A673 (cell line): ENCODE measurements at regions not wholly inside any gene's neighbourhood (a gene's known extent, or its start where the extent isn't known, plus 50 kb on each side); places are given as distances from the start of the nearest gene placed in this dataset.

Experiments used
- BruUV-seq: library from RNA; stranded (reverse); fragments of 400-500 nt; replicated peaks from 2 replicates; lab custom pipeline; 2021; lab: Mats Ljungman, UMichigan
- CTCF ChIA-PET: fragments of 300-600 bp; sonication (Branson Sonifier 250); formaldehyde crosslinking; loops from one replicate; lab custom pipeline; 2022; ENCODE audit warnings: antibody characterized with exemption; lab: Charles Lee
- POLR2A ChIA-PET: fragments of 300-600 bp; sonication (Branson Sonifier 250); formaldehyde crosslinking; loops from one replicate; lab custom pipeline; 2022; ENCODE audit warnings: antibody characterized with exemption; ENCODE audit not compliant: low non-redundant PET; lab: Charles Lee
- DNase-seq: peaks from one replicate; pipeline ENCODE4 v3.0.0-alpha.2; 2015; ENCODE audit warnings: low spot score
- H3K27ac ChIP-seq: fragments of 200-600 bp; sonication (generic); 2 replicates; pipeline ENCODE4 v1.5.1; 2016; ENCODE audit warnings: mixed run types, low read depth, mild to moderate bottlenecking, mixed read lengths, antibody characterized with exemption, low read length; ENCODE audit not compliant: poor library complexity, severe bottlenecking
- H3K27me3 ChIP-seq: fragments of 200-600 bp; sonication (generic); replicated peaks from 2 replicates; pipeline ENCODE4 v1.6.1; 2017; ENCODE audit warnings: mixed run types, low read depth, mild to moderate bottlenecking, mixed read lengths, antibody characterized with exemption, low read length; ENCODE audit not compliant: insufficient read depth, poor library complexity
- H3K36me3 ChIP-seq: fragments of 200-600 bp; sonication (generic); 2 replicates; pipeline ENCODE4 v1.6.1; 2016; ENCODE audit warnings: mixed run types, mild to moderate bottlenecking, mixed read lengths, antibody characterized with exemption, low read length; ENCODE audit not compliant: insufficient read depth, poor library complexity, severe bottlenecking
- H3K4me1 ChIP-seq: fragments of 200-600 bp; sonication (generic); 2 replicates; pipeline ENCODE4 v1.6.1; 2017; ENCODE audit warnings: mixed run types, mild to moderate bottlenecking, mixed read lengths, antibody characterized with exemption, low read length; ENCODE audit not compliant: insufficient read depth, poor library complexity, severe bottlenecking
- H3K4me3 ChIP-seq: fragments of 200-600 bp; sonication (generic); 2 replicates; pipeline ENCODE4 v1.5.1; 2016; ENCODE audit warnings: low read depth, mixed run types, mild to moderate bottlenecking, mixed read lengths, low read length; ENCODE audit not compliant: poor library complexity, severe bottlenecking
- H3K9me3 ChIP-seq: fragments of 200-600 bp; sonication (generic); 2 replicates; pipeline ENCODE4 v1.6.1; 2016; ENCODE audit warnings: mixed run types, low read depth, mild to moderate bottlenecking, mixed read lengths, antibody characterized with exemption, low read length; ENCODE audit not compliant: poor library complexity, severe bottlenecking
- EZH2 ChIP-seq: fragments of 200-600 bp; sonication (generic); IDR thresholded peaks from 2 replicates; pipeline ENCODE4 v1.6.1; 2017; ENCODE audit warnings: borderline replicate concordance, low read depth, mild to moderate bottlenecking, mixed read lengths, antibody characterized with exemption, low read length; ENCODE audit not compliant: poor library complexity, severe bottlenecking
- intact Hi-C: fragments of 100-400 bp; cut with micrococcal nuclease; formaldehyde crosslinking; loops from one replicate; pipeline ENCODE4 v1.10.0; 2022; ENCODE audit not compliant: unreplicated experiment
- TF ChIP-seq, protein P1 (sequence below): fragments of 300-800, 200-600 bp; sonication (generic); conservative IDR thresholded peaks from 2 replicates; pipeline ENCODE4 v1.5.1; 2017; ENCODE audit warnings: low read depth, mild to moderate bottlenecking, antibody characterized with exemption, low read length, moderate library complexity, mixed read lengths

DNA sequence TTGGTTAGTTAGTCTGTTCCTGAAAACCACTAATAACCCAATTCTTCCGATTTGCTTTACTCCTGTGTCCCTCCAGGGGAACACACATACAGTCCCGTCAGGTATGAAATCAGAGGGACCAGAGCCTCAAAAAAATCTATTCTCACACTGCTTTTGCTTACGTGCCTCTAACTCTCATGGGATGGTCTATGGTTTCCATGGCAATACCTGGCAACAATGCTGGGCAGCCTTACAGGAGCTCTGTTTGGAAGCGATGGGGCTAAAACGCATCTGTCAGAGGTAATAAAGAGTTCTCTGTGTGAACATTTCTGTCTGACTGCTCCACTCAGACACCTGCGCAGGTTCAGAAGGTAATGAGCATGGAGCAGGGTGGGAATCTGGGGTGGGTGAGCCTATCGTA, 376.2 kb downstream of the GXYLT1 start:
- TF ChIP-seq EZH2: no peak
- TF ChIP-seq, protein P1, sequence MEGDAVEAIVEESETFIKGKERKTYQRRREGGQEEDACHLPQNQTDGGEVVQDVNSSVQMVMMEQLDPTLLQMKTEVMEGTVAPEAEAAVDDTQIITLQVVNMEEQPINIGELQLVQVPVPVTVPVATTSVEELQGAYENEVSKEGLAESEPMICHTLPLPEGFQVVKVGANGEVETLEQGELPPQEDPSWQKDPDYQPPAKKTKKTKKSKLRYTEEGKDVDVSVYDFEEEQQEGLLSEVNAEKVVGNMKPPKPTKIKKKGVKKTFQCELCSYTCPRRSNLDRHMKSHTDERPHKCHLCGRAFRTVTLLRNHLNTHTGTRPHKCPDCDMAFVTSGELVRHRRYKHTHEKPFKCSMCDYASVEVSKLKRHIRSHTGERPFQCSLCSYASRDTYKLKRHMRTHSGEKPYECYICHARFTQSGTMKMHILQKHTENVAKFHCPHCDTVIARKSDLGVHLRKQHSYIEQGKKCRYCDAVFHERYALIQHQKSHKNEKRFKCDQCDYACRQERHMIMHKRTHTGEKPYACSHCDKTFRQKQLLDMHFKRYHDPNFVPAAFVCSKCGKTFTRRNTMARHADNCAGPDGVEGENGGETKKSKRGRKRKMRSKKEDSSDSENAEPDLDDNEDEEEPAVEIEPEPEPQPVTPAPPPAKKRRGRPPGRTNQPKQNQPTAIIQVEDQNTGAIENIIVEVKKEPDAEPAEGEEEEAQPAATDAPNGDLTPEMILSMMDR: no peak
- intact Hi-C loops: no loop called here
- H3K4me3 ChIP-seq: no peak overlapping the region
- POLR2A ChIA-PET: no interaction called here
- H3K27ac ChIP-seq: no peak overlapping the region
- no peak for DNase-seq
- no peaks in the 10 kb centered on the region for H3K9me3 ChIP-seq
- H3K27me3 ChIP-seq: no peaks in the 10 kb centered on the region
- no peaks in the 10 kb centered on the region for H3K4me1 ChIP-seq
- no peaks in the 10 kb centered on the region for H3K36me3 ChIP-seq
- CTCF ChIA-PET: no interaction called here
- BruUV-seq: no TSS peak

DNA sequence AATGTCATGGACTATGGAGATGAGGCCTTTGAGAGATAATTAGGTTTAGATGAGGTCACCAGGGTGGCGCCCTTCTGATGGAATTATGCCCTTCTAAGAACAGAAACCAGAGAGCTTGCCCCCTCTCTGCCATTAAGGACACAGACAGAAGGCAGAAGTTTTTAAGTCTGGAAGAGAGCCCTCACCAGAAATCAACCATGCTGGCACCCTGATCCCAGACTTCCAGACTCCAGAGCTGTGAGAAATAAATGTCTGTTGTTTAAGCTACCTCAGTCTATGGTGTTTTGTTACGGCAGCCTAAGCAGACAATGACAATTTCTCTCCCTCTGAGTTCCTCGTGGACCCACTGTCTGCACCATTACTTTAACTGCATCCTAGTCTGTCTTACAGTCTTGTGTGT, 382.0 kb downstream of the GXYLT1 start:
- no peak for DNase-seq
- Histone ChIP-seq H3K27ac (no peak overlapping the region), H3K4me3 (no peak overlapping the region), H3K36me3 (no peaks in the 10 kb centered on the region), H3K27me3 (no peaks in the 10 kb centered on the region), H3K4me1 (no peaks in the 10 kb centered on the region), H3K9me3 (no peaks in the 10 kb centered on the region)
- TF ChIP-seq, protein P1: no peak
- TF ChIP-seq EZH2: no peak
- intact Hi-C loops: no loop called here
- ChIA-PET POLR2A (no interaction called here), CTCF (no interaction called here)
- no TSS peak for BruUV-seq

DNA sequence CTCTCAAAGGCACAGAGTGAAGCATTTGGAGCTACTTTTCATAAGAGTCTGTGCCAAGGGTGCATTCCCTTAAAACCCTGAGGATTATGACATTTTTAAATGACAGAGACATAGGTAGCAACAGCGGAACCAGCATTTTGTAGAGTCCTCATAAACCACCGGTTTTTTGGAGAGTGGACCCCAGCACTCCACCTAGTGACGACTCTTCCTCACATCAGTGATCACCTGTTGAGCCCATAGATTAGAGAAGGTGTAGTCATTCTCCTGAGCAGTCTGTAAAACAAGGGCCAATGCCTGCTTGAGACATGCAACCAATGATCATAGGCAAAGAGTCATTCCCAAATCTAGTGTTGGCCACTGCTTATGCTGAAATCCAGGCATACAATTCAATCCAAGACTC, 399.1 kb downstream of the GXYLT1 start:
- no peaks in the 10 kb centered on the region for H3K9me3 ChIP-seq
- H3K27me3 ChIP-seq: no peaks in the 10 kb centered on the region
- CTCF ChIA-PET: no interaction called here
- H3K36me3 ChIP-seq: no peaks in the 10 kb centered on the region
- intact Hi-C loops: no loop called here
- H3K4me3 ChIP-seq: no peak overlapping the region
- BruUV-seq: no TSS peak
- no peak for DNase-seq
- POLR2A ChIA-PET: no interaction called here
- TF ChIP-seq EZH2: no peak
- TF ChIP-seq, protein P1: no peak
- H3K4me1 ChIP-seq: no peaks in the 10 kb centered on the region
- H3K27ac ChIP-seq: no peak overlapping the region
